Trophoblast cell (in vitro differentiated cells and primary cell): ENCODE measurements at regions not wholly inside any gene's neighbourhood (a gene's known extent, or its start where the extent isn't known, plus 50 kb on each side); places are given as distances from the start of the nearest gene placed in this dataset.
"Not testable (repeated sequence)": the region's sequence is repeated elsewhere in the genome, so short reads cannot be mapped to it uniquely, and the experiment has no call there.

ENCODE experiments used
- DNase-seq, 2 donors: peaks; one replicate each; pipeline ENCODE4 v3.0.0-alpha.2; 2016
- H2AFZ ChIP-seq: 2 replicates; pipeline ENCODE4 v1.6.1; 2013; ENCODE audit warnings: low read length, moderate library complexity, mild to moderate bottlenecking; ENCODE audit not compliant: insufficient read depth, poor library complexity
- H2AK5ac ChIP-seq: 2 replicates; pipeline ENCODE4 v1.6.1; 2013; ENCODE audit warnings: mild to moderate bottlenecking, low read length
- H2BK120ac ChIP-seq: 2 replicates; pipeline ENCODE4 v1.6.1; 2013; ENCODE audit warnings: low read length, mild to moderate bottlenecking, moderate library complexity; ENCODE audit not compliant: insufficient read depth, poor library complexity
- H2BK12ac ChIP-seq: 2 replicates; pipeline ENCODE4 v1.6.1; 2013; ENCODE audit warnings: mild to moderate bottlenecking, low read length, moderate library complexity
- H2BK5ac ChIP-seq: 2 replicates; pipeline ENCODE4 v1.6.1; 2013; ENCODE audit warnings: low read length, low read depth, moderate library complexity, mild to moderate bottlenecking; ENCODE audit not compliant: poor library complexity
- H3K14ac ChIP-seq: 2 replicates; pipeline ENCODE4 v1.6.1; 2013; ENCODE audit warnings: mild to moderate bottlenecking, low read length
- H3K18ac ChIP-seq: 2 replicates; pipeline ENCODE4 v1.6.1; 2013; ENCODE audit warnings: mild to moderate bottlenecking, low read length
- H3K23ac ChIP-seq: 2 replicates; pipeline ENCODE4 v1.6.1; 2013; ENCODE audit warnings: low read length
- H3K27ac ChIP-seq: 2 replicates; pipeline ENCODE4 v1.5.1; 2013; ENCODE audit warnings: low read depth, mild to moderate bottlenecking, inconsistent platforms, low read length, moderate library complexity
- H3K27me3 ChIP-seq: 2 replicates; pipeline ENCODE4 v1.6.1; 2013; ENCODE audit warnings: inconsistent platforms, mild to moderate bottlenecking, low read length, moderate library complexity; ENCODE audit not compliant: insufficient read depth
- H3K36me3 ChIP-seq, 2 experiments: 1 replicate in 1 of 2; 2 replicates in 1 of 2; pipeline ENCODE4 v1.6.1; 2013; ENCODE audit warnings: low read length in 2 of 2, mild to moderate bottlenecking in 2 of 2, moderate library complexity in 1 of 2; ENCODE audit not compliant: insufficient read depth in 2 of 2, control insufficient read depth in 1 of 2
- H3K4ac ChIP-seq: 2 replicates; pipeline ENCODE4 v1.6.1; 2013; ENCODE audit warnings: low read depth, mild to moderate bottlenecking, low read length, moderate library complexity
- H3K4me1 ChIP-seq, 2 experiments: 1 replicate in 1 of 2; 2 replicates in 1 of 2; pipeline ENCODE4 v1.6.1; 2013; ENCODE audit warnings: low read length in 2 of 2, mild to moderate bottlenecking in 2 of 2, moderate library complexity in 1 of 2; ENCODE audit not compliant: insufficient read depth in 2 of 2, control insufficient read depth in 1 of 2
- H3K4me2 ChIP-seq: 2 replicates; pipeline ENCODE4 v1.6.1; 2013; ENCODE audit warnings: inconsistent platforms, mild to moderate bottlenecking, low read length, moderate library complexity
- H3K4me3 ChIP-seq: 2 replicates; pipeline ENCODE4 v1.5.1; 2013; ENCODE audit warnings: mild to moderate bottlenecking, low read depth, low read length, inconsistent platforms
- H3K79me1 ChIP-seq: one replicate; pipeline ENCODE4 v1.6.1; 2013; ENCODE audit warnings: low read length
- H3K79me2 ChIP-seq: 2 replicates; pipeline ENCODE4 v1.6.1; 2013; ENCODE audit warnings: low read length, mild to moderate bottlenecking; ENCODE audit not compliant: control insufficient read depth, insufficient read depth, poor library complexity
- H3K9ac ChIP-seq: 2 replicates; pipeline ENCODE4 v1.6.1; 2013; ENCODE audit warnings: mild to moderate bottlenecking, low read length
- H3K9me3 ChIP-seq: 2 replicates; pipeline ENCODE4 v1.6.1; 2013; ENCODE audit warnings: low read depth, mild to moderate bottlenecking, control low read depth, inconsistent platforms, low read length; ENCODE audit not compliant: insufficient read depth
- H4K12ac ChIP-seq: 2 replicates; pipeline ENCODE4 v1.6.1; 2013; ENCODE audit warnings: low read depth, mild to moderate bottlenecking, low read length, moderate library complexity
- H4K8ac ChIP-seq: 2 replicates; pipeline ENCODE4 v1.6.1; 2013; ENCODE audit warnings: low read depth, mild to moderate bottlenecking, low read length, moderate library complexity
- H4K91ac ChIP-seq: one replicate; pipeline ENCODE4 v1.6.1; 2013; ENCODE audit warnings: low read depth, mild to moderate bottlenecking, low read length, moderate library complexity
- WGBS: extraction: QIAGEN DNeasy Blood & Tissue Kit; methylation state at CpG from one replicate; pipeline ENCODE4 v1.1.7; 2013; ENCODE audit warnings: missing lambda C conversion rate; ENCODE audit not compliant: insufficient read length, insufficient coverage; ENCODE audit errors: extremely low coverage; 5-methylcytosine and 5-hydroxymethylcytosine counted together

- not testable (repeated sequence) for H2BK12ac ChIP-seq, H4K8ac ChIP-seq, H3K79me2 ChIP-seq, H2AK5ac ChIP-seq, H3K9me3 ChIP-seq, H3K36me3 ChIP-seq, H3K79me1 ChIP-seq, H4K12ac ChIP-seq, H4K91ac ChIP-seq, H3K4ac ChIP-seq, H2BK120ac ChIP-seq, H3K4me3 ChIP-seq, H2AFZ ChIP-seq, H2BK5ac ChIP-seq, DNase-seq, H3K27me3 ChIP-seq, H3K9ac ChIP-seq, H3K18ac ChIP-seq, H3K27ac ChIP-seq, H3K4me1 ChIP-seq, H3K14ac ChIP-seq, H3K23ac ChIP-seq, H3K4me2 ChIP-seq
- WGBS = no CpG with 5 or more reads among the region's 2 CpGs
These were observed 59.3 kb upstream of the KRAS start for GRCh38 chr12:25310071-25310470.

- Histone ChIP-seq H3K79me2 (no peaks in the 10 kb centered on the region), H2AK5ac (no peak overlapping the region), H3K4me3 (no peak overlapping the region), H3K27ac (no peak overlapping the region), H3K9ac (no peak overlapping the region), H3K4me1 (no peaks in the 10 kb centered on the region), H3K36me3 (no peaks in the 10 kb centered on the region), H4K91ac (no peak overlapping the region), H3K14ac (no peak overlapping the region), H2BK5ac (no peak overlapping the region), H3K18ac (no peak overlapping the region), H3K27me3 (no peaks in the 10 kb centered on the region), H3K9me3 (no peaks in the 10 kb centered on the region), H2AFZ (no peak overlapping the region), H2BK120ac (no peak overlapping the region), H3K79me1 (no peaks in the 10 kb centered on the region), H3K23ac (no peak overlapping the region), H3K4me2 (no peak overlapping the region), H3K4ac (no peak overlapping the region), H4K8ac (no peak overlapping the region), H4K12ac (no peak overlapping the region), H2BK12ac (no peak overlapping the region)
- DNase-seq = peak in 1 of 2 donors; percentile 25
- no CpG with 5 or more reads among the region's 1 CpG for WGBS
These were observed 58.0 kb upstream of the KRAS start for GRCh38 chr12:25308756-25309155.

GRCh38 chr12:25307818-25308217, 57.1 kb upstream of the KRAS start:
- Histone ChIP-seq H4K12ac (no peak overlapping the region), H2BK120ac (no peak overlapping the region), H3K9me3 (no peaks in the 10 kb centered on the region), H3K23ac (no peak overlapping the region), H3K79me1 (no peaks in the 10 kb centered on the region), H3K4me1 (peaks cover 0 to 3% of the 10 kb centered on the region in 2 experiments), H3K4me3 (no peak overlapping the region), H3K9ac (no peak overlapping the region), H3K18ac (no peak overlapping the region), H3K79me2 (no peaks in the 10 kb centered on the region), H3K4ac (no peak overlapping the region), H3K27ac (no peak overlapping the region), H3K27me3 (no peaks in the 10 kb centered on the region), H3K14ac (no peak overlapping the region), H3K4me2 (no peak overlapping the region), H3K36me3 (no peaks in the 10 kb centered on the region), H4K91ac (no peak overlapping the region), H4K8ac (no peak overlapping the region), H2BK12ac (no peak overlapping the region), H2AK5ac (no peak overlapping the region), H2AFZ (no peak overlapping the region), H2BK5ac (no peak overlapping the region)
- no CpG with 5 or more reads among the region's 1 CpG for WGBS
- no peak for DNase-seq

- Histone ChIP-seq H4K91ac (no peak overlapping the region), H3K14ac (no peak overlapping the region), H3K36me3 (no peaks in the 10 kb centered on the region), H2AK5ac (no peak overlapping the region), H2BK12ac (peak overlapping the region; percentile 75), H3K79me1 (no peaks in the 10 kb centered on the region), H3K9ac (no peak overlapping the region), H3K18ac (no peak overlapping the region), H2AFZ (no peak overlapping the region), H3K9me3 (no peaks in the 10 kb centered on the region), H3K4me1 (peaks cover 0 to 3% of the 10 kb centered on the region in 2 experiments), H3K27ac (peak overlapping the region; percentile 34), H3K4ac (no peak overlapping the region), H2BK120ac (no peak overlapping the region), H3K79me2 (no peaks in the 10 kb centered on the region), H3K4me3 (no peak overlapping the region), H4K12ac (no peak overlapping the region), H3K27me3 (no peaks in the 10 kb centered on the region), H2BK5ac (no peak overlapping the region), H4K8ac (no peak overlapping the region), H3K23ac (no peak overlapping the region), H3K4me2 (no peak overlapping the region)
- WGBS = no CpG with 5 or more reads among the region's 3 CpGs
- DNase-seq = peak; percentile 80 to 93
These were observed 51.1 kb upstream of the KRAS start for GRCh38 chr12:25301798-25302197.
